HepG2 (cell line): ENCODE measurements at regions not wholly inside any gene's neighbourhood (a gene's known extent, or its start where the extent isn't known, plus 50 kb on each side); places are given as distances from the start of the nearest gene placed in this dataset.

Experiments
- ATAC-seq: fragments of 200-7000 bp; cut with Tn5 transposase; 3 replicates; pipeline ENCODE4 v1.9.1; 2020; ENCODE audit warnings: mild to moderate bottlenecking, moderate library complexity
- BruUV-seq: library from RNA; stranded (reverse); fragments of 400-500 nt; replicated peaks from 2 replicates; lab custom pipeline; 2021; lab: Mats Ljungman, UMichigan
- CTCF ChIA-PET: fragments of 300-600 bp; formaldehyde crosslinking; extraction: SDS; loops from one replicate; lab custom pipeline; 2021; ENCODE audit warnings: low total read pairs, inconsistent platforms, low intra/inter-chr PET ratio; lab: Yijun Ruan, JAX
- POLR2A ChIA-PET: fragments of 350-600 bp; sonication (Branson Sonifier 250); formaldehyde crosslinking; loops from one replicate; lab custom pipeline; 2020; ENCODE audit warnings: antibody characterized with exemption, inconsistent platforms; lab: Yijun Ruan, JAX
- DNase-seq: peaks from one replicate; pipeline ENCODE4 v3.0.0-alpha.2; 2015; ENCODE audit warnings: low spot score
- FAIRE-seq: peaks from 3 replicates; lab custom pipeline; 2011; peaks lifted over from hg19 to GRCh38; lab: Jason Lieb, UNC
- H2AFZ ChIP-seq: one replicate; pipeline ENCODE4 v1.6.1; 2011; ENCODE audit warnings: low read length, inconsistent platforms
- H3K27ac ChIP-seq: fragments of 300-600 bp; 3 replicates; pipeline ENCODE4 v1.8.0; 2011; ENCODE audit warnings: mixed run types, mild to moderate bottlenecking, mixed read lengths, low read length, inconsistent platforms; ENCODE audit not compliant: insufficient read depth; ENCODE audit errors: extremely low read length
- H3K27me3 ChIP-seq, 2 experiments: fragments of 200-600 bp in 1 of 2; 2 replicates in 1 of 2; 3 replicates in 1 of 2; pipeline versions ENCODE4 v1.6.0 to v1.8.0; 2011; ENCODE audit warnings: low read length in 2 of 2, mild to moderate bottlenecking in 2 of 2, moderate library complexity in 2 of 2, inconsistent platforms in 1 of 2; ENCODE audit not compliant: insufficient read depth in 2 of 2, control insufficient read depth in 1 of 2
- H3K36me3 ChIP-seq, 2 experiments: fragments of 200-600 bp in 1 of 2; replicated peaks in 1 of 2; 2 replicates in 1 of 2; 3 replicates in 1 of 2; pipeline versions ENCODE4 v1.5.1 to v1.8.0; 2011; ENCODE audit warnings: low read length in 2 of 2, inconsistent platforms in 1 of 2; ENCODE audit not compliant: insufficient read depth in 2 of 2, control insufficient read depth in 1 of 2
- H3K4me1 ChIP-seq: 2 replicates; pipeline ENCODE4 v1.5.1; 2012; ENCODE audit warnings: low read length, inconsistent platforms; ENCODE audit not compliant: insufficient read depth
- H3K4me2 ChIP-seq: 2 replicates; pipeline ENCODE4 v1.6.0; 2011; ENCODE audit warnings: low read depth, low read length, inconsistent platforms
- H3K4me3 ChIP-seq, 3 experiments: fragments of 200-600 bp in 1 of 3; sonication (generic), shearing (Covaris generic) in 1 of 3; replicated peaks in 1 of 3; 2 replicates each; pipeline ENCODE4 v1.5.1; 2011 to 2016; ENCODE audit warnings: low read length in 3 of 3, inconsistent platforms in 2 of 3, low read depth in 2 of 3, mild to moderate bottlenecking in 2 of 3, control low read depth in 1 of 3, mixed read lengths in 1 of 3; ENCODE audit not compliant: insufficient read depth in 1 of 3
- H3K79me2 ChIP-seq: one replicate; pipeline ENCODE4 v1.6.1; 2011; ENCODE audit warnings: low read length, inconsistent platforms; ENCODE audit not compliant: insufficient read depth
- H3K9ac ChIP-seq: 2 replicates; pipeline ENCODE4 v1.6.0; 2011; ENCODE audit warnings: mild to moderate bottlenecking, low read depth, low read length, inconsistent platforms; ENCODE audit not compliant: insufficient read depth
- H3K9me3 ChIP-seq: 2 replicates; pipeline ENCODE4 v1.5.1; 2012; ENCODE audit warnings: mild to moderate bottlenecking, low read length
- H4K20me1 ChIP-seq: 2 replicates; pipeline ENCODE4 v1.6.0; 2011; ENCODE audit warnings: inconsistent platforms, mild to moderate bottlenecking, low read length, moderate library complexity; ENCODE audit not compliant: insufficient read depth
- CTCF ChIP-seq: sonication (generic); formaldehyde crosslinking; IDR thresholded peaks from 2 replicates; pipeline ENCODE4 v1.5.0; 2020; ENCODE audit warnings: mild to moderate bottlenecking, missing genetic modification reagents, moderate library complexity
- MATR3 ChIP-seq: sonication (generic); formaldehyde crosslinking; IDR thresholded peaks from 2 replicates; pipeline ENCODE4 v1.4.0; 2020; ENCODE audit warnings: missing genetic modification reagents
- STAG1 ChIP-seq: sonication (generic); formaldehyde crosslinking; IDR thresholded peaks from 2 replicates; pipeline ENCODE4 v1.4.0; 2020; ENCODE audit warnings: missing genetic modification reagents
- ZNF160 ChIP-seq: sonication (generic); formaldehyde crosslinking; IDR thresholded peaks from 2 replicates; pipeline ENCODE4 v1.8.0; 2022; ENCODE audit warnings: mild to moderate bottlenecking, inconsistent platforms, missing genetic modification reagents
- ZNF574 ChIP-seq: sonication (generic); formaldehyde crosslinking; IDR thresholded peaks from 2 replicates; pipeline ENCODE4 v1.4.0; 2020; ENCODE audit warnings: missing genetic modification reagents
- ZNF607 ChIP-seq: sonication (generic); formaldehyde crosslinking; IDR thresholded peaks from 2 replicates; pipeline ENCODE4 v1.5.1; 2020; ENCODE audit warnings: missing genetic modification reagents, mild to moderate bottlenecking, borderline replicate concordance
- ZNF660 ChIP-seq: sonication (generic); formaldehyde crosslinking; IDR thresholded peaks from 2 replicates; pipeline ENCODE4 v1.5.1; 2020; ENCODE audit warnings: mild to moderate bottlenecking, low read depth, missing genetic modification reagents, borderline replicate concordance
- ZNF709 ChIP-seq: sonication (generic); formaldehyde crosslinking; IDR thresholded peaks from 2 replicates; pipeline ENCODE4 v1.5.0; 2020; ENCODE audit warnings: mild to moderate bottlenecking, missing genetic modification reagents
- WGBS: methylation state at CpG from one replicate; pipeline ENCODE4 v1.1.6; 2017; ENCODE audit warnings: low lambda C conversion rate; 5-methylcytosine and 5-hydroxymethylcytosine counted together
- in situ Hi-C: cut with HindIII; loops from 2 replicates; pipeline ENCODE4 v1.10.0; 2017; ENCODE audit warnings: low pct_unique_long_range_greater_than_20kb; ENCODE audit not compliant: extremely low pct_ligation_motif_present
- intact Hi-C: fragments of 100-400 bp; cut with micrococcal nuclease; formaldehyde crosslinking; loops from one replicate; pipeline ENCODE4 v1.10.0; 2022; ENCODE audit not compliant: unreplicated experiment

- in situ Hi-C loops (loop anchor here (25.0 kb wide), 1 partner anchor 814 kb away; no protein-coding TSS in a partner anchor), intact Hi-C loops (no loop called here)
- no peak overlapping the region for H3K9ac ChIP-seq
- no peak for FAIRE-seq
- CTCF ChIA-PET = no interaction called here
- no peak overlapping the region for H3K27ac ChIP-seq
- H3K4me2 ChIP-seq = no peak overlapping the region
- POLR2A ChIA-PET = no interaction called here
- H3K4me3 ChIP-seq = no peak overlapping the region
- 90% methylated on average over 10 of the region's 10 CpGs for WGBS
- no peaks in the 10 kb centered on the region for H3K9me3 ChIP-seq
- H3K36me3 ChIP-seq = no peaks in the 10 kb centered on the region
- H3K4me1 ChIP-seq = peaks cover 34% of the 10 kb centered on the region
- no peaks in the 10 kb centered on the region for H3K79me2 ChIP-seq
- TF ChIP-seq CTCF (CRISPR knock-in tag) (peak; percentile 50), STAG1 (CRISPR knock-in tag) (peak; percentile 46), ZNF660 (CRISPR knock-in tag) (no peak)
- TF ChIP-seq, all 625 proteins: peak for 2
- Histone ChIP-seq H2AFZ (no peak overlapping the region), H3K27me3 (no peaks in the 10 kb centered on the region), H4K20me1 (no peaks in the 10 kb centered on the region)
- ATAC-seq (no peak), DNase-seq (no peak)
- no TSS peak for BruUV-seq
Measured at GRCh38 chr7:115676080-115676479, 354.5 kb downstream of the TFEC start.

- in situ Hi-C loops = loop anchor here (25.0 kb wide), 1 partner anchor 812 kb away; no protein-coding TSS in a partner anchor
- peaks cover 34% of the 10 kb centered on the region for H3K4me1 ChIP-seq
- CTCF ChIA-PET = no interaction called here
- ATAC-seq (no peak), FAIRE-seq (no peak), DNase-seq (no peak)
- H3K27ac ChIP-seq = no peak overlapping the region
- no TSS peak for BruUV-seq
- intact Hi-C loops = no loop called here
- H3K9ac ChIP-seq = no peak overlapping the region
- no peak overlapping the region for H2AFZ ChIP-seq
- H3K36me3 ChIP-seq = no peaks in the 10 kb centered on the region
- H4K20me1 ChIP-seq = no peaks in the 10 kb centered on the region
- WGBS = 78% methylated on average over 3 of the region's 3 CpGs
- TF ChIP-seq CTCF (CRISPR knock-in tag) (no peak), ZNF607 (CRISPR knock-in tag) (no peak), ZNF574 (CRISPR knock-in tag) (no peak), MATR3 (CRISPR knock-in tag) (no peak), ZNF160 (CRISPR knock-in tag) (no peak), ZNF709 (CRISPR knock-in tag) (no peak)
- POLR2A ChIA-PET = no interaction called here
- no peaks in the 10 kb centered on the region for H3K79me2 ChIP-seq
- no peaks in the 10 kb centered on the region for H3K9me3 ChIP-seq
- H3K27me3 ChIP-seq = no peaks in the 10 kb centered on the region
- no peak overlapping the region for H3K4me2 ChIP-seq
- no peak overlapping the region for H3K4me3 ChIP-seq
Measured at GRCh38 chr7:115674467-115675024, 356.0 kb downstream of the TFEC start.
